HCEC 1CT (cell line): ENCODE measurements at regions not wholly inside any gene's neighbourhood (a gene's known extent, or its start where the extent isn't known, plus 50 kb on each side); places are given as distances from the start of the nearest gene placed in this dataset.

ENCODE experiments used
- DNase-seq: peaks from one replicate; pipeline ENCODE4 v3.0.0-alpha.2; 2017

DNA sequence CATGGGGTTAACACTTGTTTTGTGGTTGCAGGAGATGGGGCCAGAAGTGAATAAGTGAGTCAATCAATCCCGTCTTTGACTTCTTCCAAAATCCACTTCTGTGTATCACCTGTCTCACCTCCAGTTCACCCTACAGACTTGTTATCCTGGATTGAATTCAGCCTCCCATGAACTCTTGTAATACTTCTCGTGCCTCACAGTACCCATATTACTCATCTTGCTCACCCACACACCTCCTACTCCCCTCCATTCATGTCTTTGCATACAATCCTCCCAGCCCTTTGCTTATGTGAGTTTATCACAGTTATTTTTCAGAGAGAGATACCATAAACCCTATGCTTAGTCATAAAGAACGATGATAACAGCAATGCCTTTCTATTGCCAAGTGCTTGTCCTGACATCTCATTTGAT, 52.9 kb upstream of the PAPPA start:
- peak; percentile 41 for DNase-seq

DNA sequence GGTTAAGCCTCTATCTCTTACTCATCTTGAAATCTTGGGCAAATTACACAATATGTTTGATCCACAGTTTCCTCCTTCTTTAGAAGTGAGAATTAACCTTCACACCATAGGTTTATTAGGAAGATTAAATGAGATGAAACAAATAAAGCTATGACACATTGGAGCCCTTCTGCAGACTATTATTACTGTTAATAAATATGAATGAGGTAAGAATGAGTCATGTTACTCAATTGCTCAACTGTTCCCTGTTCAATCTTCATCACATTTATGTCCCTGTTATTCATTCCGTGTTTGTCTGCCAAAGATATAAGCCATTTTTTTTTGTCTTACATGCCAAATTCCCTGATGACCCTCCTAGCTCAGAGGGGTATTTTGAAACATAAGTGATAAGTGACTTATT, 52.1 kb upstream of the PAPPA start:
- peak; percentile 84 for DNase-seq

DNA sequence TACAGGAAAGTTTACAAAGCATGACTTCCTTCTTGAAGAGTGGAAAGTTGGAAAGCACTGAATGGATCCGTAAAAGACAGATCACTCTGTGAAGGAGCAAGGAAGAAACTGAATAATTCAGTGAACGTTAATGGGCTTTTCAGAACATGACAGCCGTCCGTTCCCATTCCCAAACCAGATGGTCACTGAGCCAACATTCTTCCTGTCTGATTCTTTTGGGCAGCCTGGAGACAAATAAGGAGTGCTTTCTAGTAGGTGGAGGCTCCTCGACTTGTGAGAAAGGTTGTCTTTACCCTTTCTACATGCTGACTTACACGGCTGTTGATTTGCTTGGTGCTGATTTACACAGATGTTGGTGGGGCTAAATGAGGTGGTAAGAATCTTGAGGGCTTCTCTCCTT, 51.0 kb upstream of the PAPPA start:
- DNase-seq: no peak
